Keratinocyte (primary cell): ENCODE measurements at regions not wholly inside any gene's neighbourhood (a gene's known extent, or its start where the extent isn't known, plus 50 kb on each side); places are given as distances from the start of the nearest gene placed in this dataset.

Experiments used
- DNase-seq: peaks from one replicate; pipeline ENCODE4 v3.0.0-alpha.2; 2011; ENCODE audit warnings: low read depth, missing footprints, low spot score
- FAIRE-seq: peaks from 2 replicates; lab custom pipeline; 2011; peaks lifted over from hg19 to GRCh38; lab: Jason Lieb, UNC
- H2AFZ ChIP-seq: 2 replicates; pipeline ENCODE4 v1.6.0; 2012; ENCODE audit warnings: low read length, control low read depth, inconsistent platforms; ENCODE audit not compliant: control insufficient read depth
- H3K27ac ChIP-seq: 2 replicates; pipeline ENCODE4 v1.5.1; 2011; ENCODE audit warnings: low read length; ENCODE audit not compliant: control insufficient read depth, insufficient read depth
- H3K27me3 ChIP-seq: 3 replicates; pipeline ENCODE4 v1.6.0; 2011; ENCODE audit warnings: low read length; ENCODE audit not compliant: control insufficient read depth, insufficient read depth; ENCODE audit errors: extremely low read depth
- H3K36me3 ChIP-seq, 2 experiments: 2 replicates in 1 of 2; 3 replicates in 1 of 2; pipeline ENCODE4 v1.5.1; 2011; ENCODE audit warnings: low read length in 2 of 2, mild to moderate bottlenecking in 1 of 2; ENCODE audit not compliant: control insufficient read depth in 2 of 2, insufficient read depth in 2 of 2; ENCODE audit errors: extremely low read depth in 1 of 2
- H3K4me1 ChIP-seq: 3 replicates; pipeline ENCODE4 v1.5.1; 2011; ENCODE audit warnings: low read length; ENCODE audit not compliant: control insufficient read depth, insufficient read depth; ENCODE audit errors: extremely low read depth
- H3K4me2 ChIP-seq: 3 replicates; pipeline ENCODE4 v1.6.0; 2011; ENCODE audit warnings: low read depth, low read length; ENCODE audit not compliant: control insufficient read depth, insufficient read depth; ENCODE audit errors: extremely low read depth
- H3K4me3 ChIP-seq, 3 experiments: fragments of 200-600 bp in 1 of 3; sonication (generic) in 1 of 3; 2 replicates in 2 of 3; 3 replicates in 1 of 3; pipeline ENCODE4 v1.5.1; 2011 to 2016; ENCODE audit warnings: low read length in 3 of 3, mild to moderate bottlenecking in 3 of 3, control low read depth in 2 of 3, inconsistent platforms in 1 of 3, low read depth in 1 of 3, mixed read lengths in 1 of 3, mixed run types in 1 of 3, moderate library complexity in 1 of 3; ENCODE audit not compliant: control insufficient read depth in 2 of 3, insufficient read depth in 2 of 3; ENCODE audit errors: extremely low read depth in 1 of 3
- H3K79me2 ChIP-seq: 2 replicates; pipeline ENCODE4 v1.6.0; 2012; ENCODE audit warnings: low read length; ENCODE audit not compliant: control insufficient read depth, insufficient read depth
- H3K9ac ChIP-seq: 3 replicates; pipeline ENCODE4 v1.6.0; 2011; ENCODE audit warnings: low read length; ENCODE audit not compliant: control insufficient read depth, insufficient read depth; ENCODE audit errors: extremely low read depth
- H3K9me1 ChIP-seq: 3 replicates; pipeline ENCODE4 v1.6.0; 2011; ENCODE audit warnings: low read length; ENCODE audit not compliant: control insufficient read depth, insufficient read depth; ENCODE audit errors: extremely low read depth
- H3K9me3 ChIP-seq: 2 replicates; pipeline ENCODE4 v1.5.1; 2012; ENCODE audit warnings: low read depth, low read length; ENCODE audit not compliant: control insufficient read depth
- H4K20me1 ChIP-seq: 3 replicates; pipeline ENCODE4 v1.6.0; 2011; ENCODE audit warnings: low read length; ENCODE audit not compliant: control insufficient read depth, insufficient read depth; ENCODE audit errors: extremely low read depth
- CTCF ChIP-seq, 3 experiments: IDR thresholded peaks in 1 of 3; conservative IDR thresholded peaks in 1 of 3; optimal IDR thresholded peaks in 1 of 3; 2 replicates in 2 of 3; 3 replicates in 1 of 3; pipeline versions ENCODE3 to v1.5.1; 2011; ENCODE audit warnings: low read length in 3 of 3, mild to moderate bottlenecking in 3 of 3, moderate library complexity in 2 of 3, control low read depth in 1 of 3, inconsistent platforms in 1 of 3; ENCODE audit not compliant: insufficient read depth in 2 of 3; ENCODE audit errors: extremely low read depth in 1 of 3
- EZH2 ChIP-seq: IDR thresholded peaks from one replicate; pipeline ENCODE4 v1.6.1; 2012; ENCODE audit warnings: inconsistent platforms, mild to moderate bottlenecking, low read length, moderate library complexity
- dilution Hi-C: fragments of 300-500 bp; cut with MboI; formaldehyde crosslinking; loops from one replicate; pipeline ENCODE4 v1.7.0; 2020; ENCODE audit warnings: low sequenced_read_pairs; ENCODE audit not compliant: extremely low pct_ligation_motif_present

DNA sequence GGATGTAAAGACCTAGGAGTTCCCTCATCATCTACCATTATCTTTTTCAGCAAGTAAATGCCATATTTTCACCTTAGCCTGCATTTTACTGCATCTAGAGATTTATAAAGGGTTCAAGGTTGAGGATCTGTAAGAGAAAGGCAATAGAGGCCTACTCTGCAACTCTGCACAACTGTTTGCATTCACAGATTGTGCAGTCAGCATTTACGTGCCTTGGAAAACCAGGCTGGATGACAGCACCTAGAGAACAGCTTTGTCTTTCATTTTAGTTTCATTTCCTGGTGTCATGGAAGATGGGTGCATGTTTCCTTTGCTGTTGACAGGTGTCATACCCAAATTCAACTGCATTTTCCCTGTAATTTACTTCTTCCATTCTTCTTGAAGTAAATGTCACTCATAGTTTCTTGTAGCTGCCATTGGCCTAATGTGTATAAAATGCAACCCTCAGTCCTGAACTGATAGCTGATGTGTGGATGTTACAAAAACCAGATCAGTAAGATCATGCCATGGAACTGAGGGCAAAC is 817.5 kb downstream of the SQOR start:
- no peak for DNase-seq
- H3K4me3 ChIP-seq = no peak overlapping the region
- H3K9me1 ChIP-seq = no peaks in the 10 kb centered on the region
- no peak overlapping the region for H3K4me2 ChIP-seq
- H2AFZ ChIP-seq = no peak overlapping the region
- no peaks in the 10 kb centered on the region for H3K79me2 ChIP-seq
- TF ChIP-seq EZH2 (no peak), CTCF (optimal IDR thresholded peaks at IDR 0.05 in 1 of 3, IDR thresholded peaks at IDR 0.05 in 1 of 3, conservative IDR thresholded peaks at IDR 0.05 in 1 of 3; ENCODE audit: extremely low read depth in 1 of 3, insufficient read depth in 2 of 3, low read length in 3 of 3) (no peak)
- H3K9ac ChIP-seq = no peak overlapping the region
- no peaks in the 10 kb centered on the region for H3K4me1 ChIP-seq
- dilution Hi-C loops = no loop called here
- no peaks in the 10 kb centered on the region for H3K9me3 ChIP-seq
- FAIRE-seq = no peak
- H3K27ac ChIP-seq = no peak overlapping the region
- H4K20me1 ChIP-seq = no peaks in the 10 kb centered on the region
- no peaks in the 10 kb centered on the region for H3K27me3 ChIP-seq
- no peaks in the 10 kb centered on the region for H3K36me3 ChIP-seq

DNA sequence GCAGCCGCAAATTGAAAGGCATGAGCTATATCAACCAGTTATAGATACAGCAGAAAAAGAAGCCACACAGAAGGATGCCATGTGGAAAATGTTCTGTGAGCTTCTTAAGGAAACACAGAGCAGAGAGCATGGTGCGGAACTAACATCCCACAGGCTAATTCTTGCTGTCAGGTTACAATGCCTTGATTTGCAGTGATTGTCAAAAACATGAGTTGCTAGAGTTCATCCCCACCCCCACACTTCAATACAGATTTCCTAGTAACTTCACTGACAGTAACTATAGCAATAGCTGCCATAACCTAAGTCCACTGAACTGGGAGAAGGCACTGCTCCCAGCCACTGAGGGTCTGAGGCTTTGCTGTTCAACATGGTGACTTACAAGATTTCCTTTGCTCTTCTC is 821.6 kb downstream of the SQOR start:
- Histone ChIP-seq H3K9ac (no peak overlapping the region), H3K4me2 (no peak overlapping the region), H3K4me1 (no peaks in the 10 kb centered on the region), H3K4me3 (no peak overlapping the region), H3K27me3 (no peaks in the 10 kb centered on the region), H2AFZ (no peak overlapping the region), H3K79me2 (no peaks in the 10 kb centered on the region), H4K20me1 (no peaks in the 10 kb centered on the region), H3K36me3 (no peaks in the 10 kb centered on the region), H3K9me1 (no peaks in the 10 kb centered on the region), H3K27ac (no peak overlapping the region), H3K9me3 (no peaks in the 10 kb centered on the region)
- DNase-seq (no peak), FAIRE-seq (no peak)
- no peak for TF ChIP-seq CTCF (optimal IDR thresholded peaks at IDR 0.05 in 1 of 3, IDR thresholded peaks at IDR 0.05 in 1 of 3, conservative IDR thresholded peaks at IDR 0.05 in 1 of 3; ENCODE audit: extremely low read depth in 1 of 3, insufficient read depth in 2 of 3, low read length in 3 of 3)
- TF ChIP-seq EZH2 = no peak
- dilution Hi-C loops = no loop called here
